HAP-1 (cell line): ENCODE measurements at regions not wholly inside any gene's neighbourhood (a gene's known extent, or its start where the extent isn't known, plus 50 kb on each side); places are given as distances from the start of the nearest gene placed in this dataset.
"Not testable (repeated sequence)": the region's sequence is repeated elsewhere in the genome, so short reads cannot be mapped to it uniquely, and the experiment has no call there.

Source experiments
- DNase-seq, 2 experiments: peaks; one replicate each; pipeline ENCODE4 v3.0.0-alpha.2; 2016 to 2020; ENCODE audit warnings: low spot score in 2 of 2
- H3K27me3 ChIP-seq: fragments of 250-450 bp; sonication (Bioruptor Pico); 2 replicates; pipeline ENCODE4 v1.5.1; 2020; ENCODE audit warnings: low read depth, mild to moderate bottlenecking, moderate library complexity
- H3K36me3 ChIP-seq: fragments of 250-450 bp; sonication (Bioruptor Pico); replicated peaks from 2 replicates; pipeline ENCODE4 v1.5.1; 2020; ENCODE audit warnings: mild to moderate bottlenecking
- H3K4me1 ChIP-seq: fragments of 250-450 bp; sonication (Bioruptor Pico); 2 replicates; pipeline ENCODE4 v1.5.1; 2020; ENCODE audit warnings: mild to moderate bottlenecking
- H3K4me3 ChIP-seq: fragments of 250-450 bp; sonication (Bioruptor Pico); 2 replicates; pipeline ENCODE4 v1.5.1; 2020; ENCODE audit warnings: mild to moderate bottlenecking, moderate library complexity
- H3K9me3 ChIP-seq: fragments of 250-450 bp; sonication (Bioruptor Pico); 2 replicates; pipeline ENCODE4 v1.5.1; 2020; ENCODE audit warnings: mild to moderate bottlenecking, moderate library complexity
- in situ Hi-C: fragments of 300-500 bp; cut with MboI; formaldehyde crosslinking; loops from 3 replicates; pipeline ENCODE4 v1.14.3; 2020; ENCODE audit warnings: low sequenced_read_pairs, inconsistent platforms, mixed read lengths

GRCh38 chr3:145224886-145225285 is 936.1 kb downstream of the PLOD2 start:
- Histone ChIP-seq H3K4me1 (no peaks in the 10 kb centered on the region), H3K27me3 (no peaks in the 10 kb centered on the region), H3K4me3 (no peak overlapping the region), H3K9me3 (no peaks in the 10 kb centered on the region), H3K36me3 (no peaks in the 10 kb centered on the region)
- in situ Hi-C loops = no loop called here
- no peak for DNase-seq

GRCh38 chr3:145243875-145244274 is 917.1 kb downstream of the PLOD2 start:
- Histone ChIP-seq H3K36me3 (no peaks in the 10 kb centered on the region), H3K4me3 (no peak overlapping the region), H3K9me3 (no peaks in the 10 kb centered on the region; the same call in 1 of the 2 replicates), H3K4me1 (no peaks in the 10 kb centered on the region), H3K27me3 (no peaks in the 10 kb centered on the region)
- DNase-seq = no peak
- in situ Hi-C loops = no loop called here

GRCh38 chr3:145244327-145244726 is 916.7 kb downstream of the PLOD2 start:
- no peaks in the 10 kb centered on the region for H3K36me3 ChIP-seq
- no peaks in the 10 kb centered on the region for H3K27me3 ChIP-seq
- in situ Hi-C loops = no loop called here
- no peak overlapping the region for H3K4me3 ChIP-seq
- H3K4me1 ChIP-seq = no peaks in the 10 kb centered on the region
- no peak for DNase-seq
- no peaks in the 10 kb centered on the region; the same call in 1 of the 2 replicates for H3K9me3 ChIP-seq

DNA sequence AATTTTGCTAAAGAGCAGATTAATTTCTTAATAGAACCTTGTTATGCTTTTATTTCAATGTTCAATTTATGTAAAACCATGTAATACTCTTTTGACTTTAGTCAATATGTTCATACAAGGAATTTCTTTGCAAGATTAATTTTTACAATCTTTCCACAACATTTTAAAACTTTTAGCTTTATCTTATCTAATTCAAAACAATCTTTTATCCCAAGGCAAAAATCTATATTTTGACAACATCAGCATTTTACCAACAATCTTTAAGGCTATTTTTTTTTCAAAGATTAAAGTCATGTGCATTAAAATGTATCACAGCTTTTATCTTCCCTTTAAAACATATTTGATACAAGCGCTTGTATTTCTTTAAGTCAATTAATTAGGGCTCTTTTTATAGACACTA is 914.7 kb downstream of the PLOD2 start:
- Histone ChIP-seq H3K4me1 (no peaks in the 10 kb centered on the region), H3K4me3 (no peak overlapping the region)
- in situ Hi-C loops = no loop called here

GRCh38 chr3:145248928-145249327 is 912.1 kb downstream of the PLOD2 start:
- H3K4me1 ChIP-seq = no peaks in the 10 kb centered on the region
- DNase-seq = no peak
- H3K4me3 ChIP-seq = no peak overlapping the region
- in situ Hi-C loops = no loop called here
- H3K27me3 ChIP-seq = no peaks in the 10 kb centered on the region
- no peaks in the 10 kb centered on the region; the same call in 1 of the 2 replicates for H3K9me3 ChIP-seq
- H3K36me3 ChIP-seq = no peaks in the 10 kb centered on the region

More for the DNA sequence above, 914.7 kb downstream of the PLOD2 start:
- no peak for DNase-seq
- H3K9me3 ChIP-seq = no peaks in the 10 kb centered on the region; the same call in 1 of the 2 replicates
- no peaks in the 10 kb centered on the region for H3K36me3 ChIP-seq
- H3K27me3 ChIP-seq = no peaks in the 10 kb centered on the region

DNA sequence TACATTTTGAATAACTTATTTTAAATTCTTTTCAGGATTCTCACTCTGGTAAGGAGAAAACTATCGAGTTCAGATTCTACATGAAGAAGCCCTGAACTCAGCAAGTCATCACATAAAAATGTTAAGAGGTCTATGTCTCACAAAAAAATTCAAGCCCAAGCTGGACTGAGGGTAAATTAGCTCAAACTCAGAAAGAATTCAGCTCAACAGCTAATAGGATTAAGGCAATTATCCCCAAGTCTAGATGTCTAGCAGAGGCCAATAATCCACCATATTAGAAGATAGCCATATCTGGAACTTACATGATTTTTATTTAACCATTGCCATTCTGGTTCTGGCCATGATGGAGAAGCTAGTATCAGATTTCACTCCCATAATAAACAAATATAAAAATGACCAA is 909.7 kb downstream of the PLOD2 start:
- Histone ChIP-seq H3K9me3 (no peaks in the 10 kb centered on the region; the same call in 1 of the 2 replicates), H3K36me3 (no peaks in the 10 kb centered on the region), H3K4me1 (no peaks in the 10 kb centered on the region), H3K4me3 (no peak overlapping the region), H3K27me3 (no peaks in the 10 kb centered on the region)
- DNase-seq = no peak
- in situ Hi-C loops = no loop called here

- in situ Hi-C loops, H3K4me1 ChIP-seq, H3K27me3 ChIP-seq, H3K9me3 ChIP-seq, H3K36me3 ChIP-seq, DNase-seq, H3K4me3 ChIP-seq: not testable (repeated sequence)
These were observed 903.0 kb downstream of the PLOD2 start for GRCh38 chr3:145257967-145258366.

GRCh38 chr3:145259166-145259880 is 901.7 kb downstream of the PLOD2 start:
- H3K27me3 ChIP-seq = no peaks in the 10 kb centered on the region
- no peak overlapping the region for H3K4me3 ChIP-seq
- no peaks in the 10 kb centered on the region for H3K9me3 ChIP-seq
- in situ Hi-C loops = no loop called here
- no peaks in the 10 kb centered on the region for H3K4me1 ChIP-seq
- H3K36me3 ChIP-seq = no peaks in the 10 kb centered on the region
- no peak for DNase-seq

- H3K27me3 ChIP-seq, H3K4me1 ChIP-seq, DNase-seq, H3K36me3 ChIP-seq, H3K4me3 ChIP-seq, in situ Hi-C loops, H3K9me3 ChIP-seq: not testable (repeated sequence)
These were observed 897.5 kb downstream of the PLOD2 start for GRCh38 chr3:145263458-145263857.

GRCh38 chr3:145266368-145266767 is 894.6 kb downstream of the PLOD2 start:
- H3K36me3 ChIP-seq = no peaks in the 10 kb centered on the region
- DNase-seq = no peak
- H3K4me3 ChIP-seq = no peak overlapping the region
- in situ Hi-C loops = no loop called here
- H3K27me3 ChIP-seq = no peaks in the 10 kb centered on the region
- H3K9me3 ChIP-seq = no peaks in the 10 kb centered on the region
- H3K4me1 ChIP-seq = no peaks in the 10 kb centered on the region

DNA sequence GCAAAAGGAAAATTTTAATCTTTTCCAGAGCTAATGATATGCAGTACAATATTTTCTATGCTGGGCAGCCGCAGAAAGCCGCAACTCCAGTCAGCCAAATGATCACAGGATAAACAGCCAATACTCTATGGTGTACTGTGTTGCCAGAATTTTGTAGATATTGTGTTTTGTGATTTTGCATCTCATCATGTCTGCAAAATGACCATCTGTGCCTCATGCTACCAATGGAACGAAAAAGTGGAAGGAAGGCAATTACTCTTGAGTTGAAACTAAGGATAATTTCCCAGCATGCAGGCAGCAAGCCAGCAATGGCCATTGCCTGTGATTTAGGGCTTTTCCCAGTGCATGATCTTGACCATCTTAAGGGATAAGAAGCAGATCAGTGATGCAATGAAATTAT is 891.9 kb downstream of the PLOD2 start:
- no peak overlapping the region for H3K4me3 ChIP-seq
- in situ Hi-C loops = no loop called here
- H3K9me3 ChIP-seq = no peaks in the 10 kb centered on the region
- H3K27me3 ChIP-seq = no peaks in the 10 kb centered on the region
- H3K36me3 ChIP-seq = no peaks in the 10 kb centered on the region
- no peaks in the 10 kb centered on the region for H3K4me1 ChIP-seq
- no peak for DNase-seq

DNA sequence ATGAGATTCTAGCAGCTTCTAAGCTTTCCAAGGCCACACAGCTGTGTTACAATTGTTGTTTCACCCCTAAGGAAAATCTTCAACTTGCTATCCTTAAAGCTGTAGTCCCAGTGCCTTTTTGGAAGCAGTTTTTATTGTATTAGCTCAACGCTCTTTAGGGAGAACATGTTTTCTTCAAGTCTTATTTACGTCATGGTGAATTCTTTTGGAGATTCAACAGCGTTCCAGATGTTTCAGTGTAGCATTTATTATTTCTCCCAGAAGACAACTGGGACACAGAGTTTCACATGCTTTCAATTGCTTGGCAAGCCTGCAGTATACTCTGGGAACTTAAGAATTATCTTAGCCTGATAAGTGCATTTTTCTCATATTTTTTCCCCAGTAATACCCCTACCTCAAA is 888.3 kb downstream of the PLOD2 start:
- in situ Hi-C loops = no loop called here
- Histone ChIP-seq H3K4me3 (no peak overlapping the region), H3K4me1 (no peaks in the 10 kb centered on the region), H3K27me3 (no peaks in the 10 kb centered on the region), H3K9me3 (no peaks in the 10 kb centered on the region), H3K36me3 (no peaks in the 10 kb centered on the region)
- no peak for DNase-seq

DNA sequence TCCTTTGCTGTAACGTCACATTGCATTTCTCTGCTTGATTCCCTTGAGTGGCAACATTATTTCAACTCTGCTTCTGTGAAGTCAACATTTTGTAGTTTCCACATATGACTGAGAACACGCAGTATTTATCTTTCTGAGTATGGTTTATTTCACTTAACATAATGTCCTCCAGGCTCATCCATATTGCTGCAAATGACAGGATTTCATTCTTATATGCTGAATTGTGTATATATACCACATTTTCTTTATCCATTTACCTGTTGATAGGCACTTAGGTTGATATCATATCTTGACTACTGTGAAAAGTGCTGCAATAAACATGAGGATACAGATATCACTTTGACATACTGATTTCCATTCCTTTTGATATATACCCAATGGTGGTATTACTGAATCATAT is 878.5 kb downstream of the PLOD2 start:
- Histone ChIP-seq H3K4me1 (no peaks in the 10 kb centered on the region), H3K4me3 (no peak overlapping the region), H3K9me3 (no peaks in the 10 kb centered on the region), H3K36me3 (no peaks in the 10 kb centered on the region), H3K27me3 (no peaks in the 10 kb centered on the region)
- in situ Hi-C loops = no loop called here
- no peak for DNase-seq

- DNase-seq = no peak
- in situ Hi-C loops = no loop called here
These were observed 874.0 kb downstream of the PLOD2 start for GRCh38 chr3:145286937-145287336.

DNA sequence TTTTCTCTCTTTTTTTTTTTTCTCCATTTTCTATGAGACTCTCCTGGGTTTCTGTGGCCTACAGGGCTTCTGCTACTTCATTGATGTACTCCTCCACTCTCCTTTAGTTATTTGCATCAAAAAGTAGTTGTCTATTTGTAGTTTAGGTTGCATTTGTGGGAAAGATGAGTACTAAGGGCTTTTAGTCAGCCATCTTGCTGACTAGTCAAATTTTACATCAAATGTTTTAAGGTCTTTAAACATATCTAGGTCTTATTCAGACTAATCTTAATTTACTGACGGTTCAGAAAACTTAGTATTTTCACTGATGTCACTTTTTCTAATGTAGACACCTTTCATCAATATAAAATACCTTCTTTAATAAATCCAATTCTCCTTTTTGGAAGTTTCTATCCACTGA is 871.0 kb downstream of the PLOD2 start:
- in situ Hi-C loops = no loop called here
- H3K4me3 ChIP-seq = no peak overlapping the region
- H3K36me3 ChIP-seq = no peaks in the 10 kb centered on the region
- H3K9me3 ChIP-seq = no peaks in the 10 kb centered on the region
- no peak for DNase-seq
- H3K27me3 ChIP-seq = no peaks in the 10 kb centered on the region
- H3K4me1 ChIP-seq = no peaks in the 10 kb centered on the region

More at GRCh38 chr3:145286937-145287336, 874.0 kb downstream of the PLOD2 start:
- Histone ChIP-seq H3K36me3 (no peaks in the 10 kb centered on the region), H3K4me3 (no peak overlapping the region), H3K4me1 (no peaks in the 10 kb centered on the region), H3K27me3 (no peaks in the 10 kb centered on the region), H3K9me3 (no peaks in the 10 kb centered on the region)
